ENCODE measurements at regions not wholly inside any gene's neighbourhood (a gene's known extent, or its start where the extent isn't known, plus 50 kb on each side); places are given as distances from the start of the nearest gene placed in this dataset.

GRCh38 chr1:78286686-78287085 lies 204.1 kb upstream of the PTGFR start:
- no peak for TF ChIP-seq YY1 (IDR thresholded peaks at IDR 0.05; ENCODE audit: extremely low read depth, insufficient replicate concordance, low read depth, low read length)
- TF ChIP-seq SP1 (IDR thresholded peaks at IDR 0.05; ENCODE audit: low read depth) = no peak
- no peak for TF ChIP-seq CTCF (IDR thresholded peaks at IDR 0.05 in 2 of 3, conservative IDR thresholded peaks at IDR 0.05 in 1 of 3; ENCODE audit: borderline replicate concordance in 1 of 3, insufficient read depth in 1 of 3, low read depth in 2 of 3, low read length in 2 of 3)
- TF ChIP-seq POLR2A (IDR thresholded peaks at IDR 0.05; ENCODE audit: borderline replicate concordance, extremely low read depth, insufficient read depth, insufficient read length) = no peak
- no peak for TF ChIP-seq POLR2AphosphoS5 (IDR thresholded peaks at IDR 0.05; ENCODE audit: low read depth, low read length)
- no peak for TF ChIP-seq REST (IDR thresholded peaks at IDR 0.05; ENCODE audit: low read depth)
- no peak for TF ChIP-seq EZH2 (IDR thresholded peaks at IDR 0.05)
- TF ChIP-seq SIN3A (IDR thresholded peaks at IDR 0.05; ENCODE audit: low read depth) = no peak
- TF ChIP-seq JUND (IDR thresholded peaks at IDR 0.05) = no peak
- TF ChIP-seq ZNF274 (IDR thresholded peaks at IDR 0.05; ENCODE audit: low read depth, low read length) = no peak

All from HCT116 (cell line).